Amygdala (tissue), 56 donors: ENCODE measurements at regions not wholly inside any gene's neighbourhood (a gene's known extent, or its start where the extent isn't known, plus 50 kb on each side); places are given as distances from the start of the nearest gene placed in this dataset.
"Not testable (repeated sequence)": the region's sequence is repeated elsewhere in the genome, so short reads cannot be mapped to it uniquely, and the experiment has no call there.

Experiments used
- DNase-seq, 56 donors: peaks; one replicate each; lab custom pipeline; 2025; lab: John Stamatoyannopoulos, UW

DNA sequence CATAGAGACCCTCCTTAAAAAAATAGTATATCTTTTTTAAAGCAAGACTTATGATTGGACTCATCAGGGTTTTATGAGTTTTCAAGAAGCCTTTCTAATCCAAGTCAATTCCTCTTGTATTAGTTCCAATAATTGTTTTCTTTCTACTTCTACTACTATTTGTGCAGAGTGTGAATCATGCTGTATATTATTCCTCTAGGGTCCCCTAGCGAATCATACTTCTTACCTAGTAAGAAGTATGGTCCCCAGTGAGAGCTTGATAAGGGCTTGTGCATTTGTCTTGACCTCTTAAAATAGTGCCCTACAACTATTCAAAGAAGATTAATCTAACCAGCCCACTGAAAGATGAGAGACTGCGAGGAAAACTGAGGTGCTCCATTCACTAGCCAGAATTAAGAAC, 715.7 kb upstream of the ZP4 start:
- no peak for DNase-seq

DNA sequence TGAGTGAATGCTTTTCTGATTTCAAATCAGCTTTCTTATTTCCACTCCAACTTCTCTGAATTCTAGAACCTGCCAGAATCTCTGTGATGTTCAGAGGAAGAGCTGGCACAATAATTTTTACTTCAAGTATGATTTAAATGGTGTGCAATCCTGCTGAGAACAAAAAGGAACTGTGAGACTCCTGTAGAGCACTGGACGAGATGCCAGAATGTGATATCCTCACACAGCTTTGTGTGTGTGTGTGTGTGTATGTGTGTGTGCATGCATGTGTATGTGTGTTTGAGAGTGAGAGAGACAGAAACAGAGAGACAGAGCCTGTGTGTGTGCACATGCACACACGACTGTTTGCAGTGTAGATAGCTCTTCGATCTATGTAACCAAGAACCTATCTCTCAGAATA, 713.6 kb upstream of the ZP4 start:
- no peak for DNase-seq

DNA sequence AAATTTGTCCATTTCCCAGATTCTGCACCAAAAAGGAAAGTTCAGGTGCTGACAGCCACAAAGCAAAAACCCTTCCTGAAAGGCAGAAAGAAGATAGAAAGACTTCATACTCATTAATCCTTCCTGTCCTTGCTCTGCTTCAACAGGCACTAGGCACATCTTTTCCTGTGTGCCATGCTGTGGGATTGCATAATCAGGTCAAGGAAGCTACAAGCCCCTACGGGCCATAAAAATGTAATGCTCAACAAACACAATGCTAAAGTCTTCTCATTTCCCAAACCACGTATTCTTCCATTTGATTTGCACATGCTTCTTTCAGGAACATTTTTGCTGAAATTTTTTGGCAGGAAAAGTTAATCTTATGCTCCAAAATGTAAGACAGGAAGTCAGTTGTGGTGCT, 710.9 kb upstream of the ZP4 start:
- not testable (repeated sequence) for DNase-seq

DNA sequence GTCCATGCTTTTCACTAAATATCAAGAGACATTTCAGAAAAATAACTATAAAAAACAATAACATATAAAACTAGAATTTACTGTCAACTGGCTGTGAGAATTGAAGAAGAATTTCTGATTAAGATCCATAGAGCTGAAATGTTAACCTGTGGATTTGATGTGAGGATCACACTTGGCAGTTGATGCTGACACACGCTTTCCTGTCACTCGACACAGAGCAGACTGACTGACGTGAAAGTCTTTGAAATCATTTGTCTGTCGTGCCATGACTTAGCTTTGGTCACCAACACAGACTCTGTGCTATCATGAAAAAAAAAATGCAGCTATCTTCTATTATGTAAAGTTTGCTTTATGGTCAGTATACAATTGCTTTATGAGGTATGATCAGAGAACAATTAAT, 706.0 kb upstream of the ZP4 start:
- DNase-seq = no peak

DNA sequence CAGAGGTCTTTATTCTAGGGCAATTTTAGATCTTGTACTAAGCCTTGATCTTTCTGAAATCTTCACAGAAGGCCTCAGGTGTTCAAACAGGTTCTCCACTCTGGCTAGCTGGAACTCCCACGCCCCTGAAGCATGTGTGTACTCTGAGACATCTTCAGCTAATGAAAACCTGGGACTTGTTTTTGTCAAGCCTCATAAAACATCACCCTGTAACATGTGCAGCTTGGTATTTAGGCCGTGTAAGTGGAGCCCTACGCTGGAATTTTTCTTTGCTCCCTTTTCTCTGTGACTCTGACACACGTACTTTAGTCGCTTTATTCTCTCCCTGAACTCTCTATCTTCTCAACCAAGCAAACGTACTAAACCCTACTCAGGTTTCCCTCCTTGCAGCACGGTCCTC, 701.9 kb upstream of the ZP4 start:
- DNase-seq = no peak

DNA sequence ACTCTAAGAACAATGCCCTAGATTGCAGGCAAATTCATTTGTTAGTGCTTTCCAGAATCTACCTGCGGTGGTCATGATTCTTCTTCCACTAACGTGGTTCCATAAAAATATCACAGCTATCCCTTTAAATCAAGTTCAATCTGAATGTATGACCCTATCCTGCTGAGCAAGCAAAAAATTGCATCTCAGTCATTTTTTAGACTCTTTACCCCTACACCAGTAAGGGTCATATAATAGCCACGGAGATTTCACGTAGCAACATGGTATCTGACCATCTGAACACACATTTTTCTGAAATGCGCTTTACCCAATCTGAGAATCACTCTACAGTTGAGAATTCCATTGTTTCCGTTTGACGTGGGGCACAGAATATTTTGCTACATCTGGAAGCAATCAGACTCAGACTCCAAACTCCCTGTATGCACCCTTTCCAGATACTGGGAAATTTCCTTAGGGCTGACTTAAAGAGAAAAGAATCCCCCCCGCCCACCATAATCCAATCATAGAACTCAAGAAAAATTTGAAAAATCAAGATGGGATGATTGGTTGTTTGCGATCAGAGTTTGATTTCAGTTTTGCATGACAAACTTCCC, 699.2 kb upstream of the ZP4 start:
- no peak for DNase-seq

DNA sequence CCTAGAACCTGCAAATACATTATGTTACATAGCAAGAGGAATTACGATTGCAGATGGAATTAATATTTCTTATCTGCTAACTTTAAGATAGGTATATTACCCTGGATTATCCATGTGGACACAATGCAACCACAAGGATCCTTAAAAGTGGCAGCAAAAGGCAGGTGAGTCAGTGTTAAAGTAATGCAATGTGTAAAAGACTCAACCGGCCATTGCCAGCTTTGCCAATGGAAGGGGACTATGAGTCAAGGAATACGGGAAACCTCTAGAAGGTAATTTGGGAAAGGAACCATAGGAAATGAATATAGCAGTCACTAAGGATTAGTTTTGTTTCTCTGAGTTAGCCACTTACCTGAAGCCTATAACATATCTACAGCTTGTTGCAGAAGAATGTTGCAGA, 692.1 kb upstream of the ZP4 start:
- no peak for DNase-seq

DNA sequence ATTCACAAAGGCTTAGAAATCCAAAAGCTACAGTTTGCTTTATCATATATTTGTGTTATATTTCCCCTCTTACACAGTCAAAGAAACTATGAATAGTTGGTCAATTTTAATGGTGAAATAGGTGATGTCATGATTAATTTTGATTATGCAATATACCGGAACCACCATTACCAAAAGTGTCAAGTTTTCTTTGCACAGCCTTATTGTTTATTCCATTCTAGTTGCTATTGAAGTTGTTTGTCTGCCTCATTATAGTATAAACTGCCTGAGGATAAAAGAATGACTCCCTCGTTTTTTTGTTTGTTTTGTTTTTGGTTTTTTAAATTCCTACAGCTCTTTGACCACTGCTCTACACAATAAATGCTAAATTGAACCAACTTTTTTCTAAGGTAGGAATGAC, 690.6 kb upstream of the ZP4 start:
- no peak for DNase-seq

DNA sequence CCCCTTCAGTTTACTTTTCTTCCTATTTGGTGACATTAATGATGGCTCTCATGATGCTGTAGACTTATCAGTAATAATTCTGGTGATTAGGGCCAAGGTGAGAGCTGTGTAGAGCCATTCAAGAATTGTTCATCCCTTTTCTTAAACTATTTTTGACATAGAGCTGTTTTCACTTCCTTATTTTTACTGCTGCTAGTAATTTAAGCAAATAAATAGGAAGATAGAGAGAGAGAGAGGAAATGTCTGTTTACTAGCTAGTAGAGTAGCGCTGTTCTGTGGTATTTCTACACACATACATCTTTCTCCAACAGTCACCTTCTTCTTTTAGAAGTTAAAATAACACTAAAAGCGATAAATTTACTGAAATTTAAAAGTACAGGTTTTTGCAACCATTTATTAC, 678.0 kb upstream of the ZP4 start:
- no peak for DNase-seq

DNA sequence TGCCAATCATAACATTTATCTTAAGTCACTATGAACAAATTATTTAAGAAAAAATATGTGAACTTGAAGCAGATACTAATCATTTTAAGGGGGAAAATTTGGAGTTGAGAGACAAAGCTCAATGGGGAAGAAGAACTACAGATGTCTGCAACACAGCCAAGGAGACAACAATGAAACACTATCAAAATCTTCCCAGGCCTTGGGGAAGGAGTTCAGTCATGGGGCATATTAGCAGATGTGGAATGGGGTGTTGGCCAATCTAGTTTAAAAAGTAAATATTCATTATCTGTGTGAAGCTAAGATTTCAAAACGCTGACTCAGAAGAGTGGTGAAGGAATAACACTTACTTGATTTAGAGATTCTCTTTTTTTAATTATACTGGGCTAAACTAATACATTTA, 671.6 kb upstream of the ZP4 start:
- no peak for DNase-seq

DNA sequence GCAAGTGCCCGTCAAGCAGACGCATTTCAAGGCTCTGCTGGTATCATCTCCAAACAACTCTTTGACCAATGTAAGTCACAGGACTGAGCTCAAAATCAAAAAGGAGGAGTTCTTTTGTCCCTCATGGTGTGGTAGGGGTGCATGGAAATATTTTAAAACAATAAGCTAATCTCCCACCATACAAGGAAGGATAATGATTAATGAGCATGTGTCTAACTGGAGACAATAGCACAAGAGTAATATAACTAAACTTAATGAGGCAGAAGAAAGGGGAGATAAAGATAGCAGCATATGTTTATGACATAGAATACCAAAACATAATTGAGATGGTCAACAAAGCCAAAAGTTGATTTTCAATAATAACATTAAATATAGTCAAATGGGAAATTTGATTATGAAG, 668.0 kb upstream of the ZP4 start:
- no peak for DNase-seq

DNA sequence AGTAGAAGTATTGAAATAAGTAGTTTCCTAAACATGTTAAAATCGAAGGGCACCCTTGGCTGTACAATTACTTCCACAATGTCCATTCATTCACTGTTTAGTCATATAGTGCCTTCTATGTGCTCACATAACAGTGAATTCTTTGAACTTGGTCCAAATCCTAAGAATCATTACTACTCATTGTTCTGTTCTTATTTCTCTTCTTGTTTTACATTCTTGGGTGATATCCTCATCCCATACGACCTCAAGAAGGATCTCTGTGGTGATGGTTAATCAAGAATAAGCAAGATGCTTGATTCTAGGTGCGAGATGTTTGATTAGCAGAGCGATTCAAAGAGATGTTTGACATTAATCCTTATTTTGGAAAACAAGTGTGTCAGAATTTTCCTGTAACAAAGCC, 667.4 kb upstream of the ZP4 start:
- no peak for DNase-seq

DNA sequence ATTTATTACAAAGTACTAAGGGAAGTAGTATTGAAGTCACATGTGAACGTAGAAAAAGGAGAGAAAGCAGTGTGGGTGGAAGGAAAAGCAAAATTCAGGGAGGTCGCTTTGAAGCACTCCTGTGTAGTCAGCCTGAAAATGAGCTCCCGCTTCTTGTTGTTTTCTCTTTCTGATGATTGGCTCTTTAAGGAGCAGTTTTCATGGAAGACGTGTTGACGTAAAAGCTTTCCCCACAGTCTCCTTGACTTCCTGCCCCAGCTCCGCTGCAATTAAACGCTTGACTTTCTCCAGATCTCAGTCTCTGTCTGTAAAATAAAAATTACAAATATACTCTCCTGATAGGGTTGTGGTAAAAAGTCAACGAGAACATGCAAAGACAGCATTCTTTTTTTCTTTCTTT, 661.5 kb upstream of the ZP4 start:
- DNase-seq = no peak

DNA sequence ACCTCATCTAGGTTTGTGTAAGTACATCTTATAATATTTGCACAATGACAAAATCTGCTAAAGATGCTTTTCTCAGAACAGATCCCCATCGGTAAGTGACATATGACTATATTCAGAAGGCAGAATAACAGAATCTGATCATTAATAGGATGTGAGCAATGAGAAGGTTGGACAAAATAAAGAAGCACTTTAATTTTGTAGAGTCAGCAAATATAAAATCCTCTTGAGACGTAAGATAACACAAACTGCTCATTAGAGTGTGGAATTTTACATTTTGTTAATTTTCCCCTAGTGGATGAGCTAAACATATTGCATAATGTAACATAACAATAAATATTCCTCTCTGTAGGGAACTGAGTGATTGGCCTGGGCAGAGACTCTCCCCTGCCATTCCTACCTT, 658.4 kb upstream of the ZP4 start:
- DNase-seq = no peak

DNA sequence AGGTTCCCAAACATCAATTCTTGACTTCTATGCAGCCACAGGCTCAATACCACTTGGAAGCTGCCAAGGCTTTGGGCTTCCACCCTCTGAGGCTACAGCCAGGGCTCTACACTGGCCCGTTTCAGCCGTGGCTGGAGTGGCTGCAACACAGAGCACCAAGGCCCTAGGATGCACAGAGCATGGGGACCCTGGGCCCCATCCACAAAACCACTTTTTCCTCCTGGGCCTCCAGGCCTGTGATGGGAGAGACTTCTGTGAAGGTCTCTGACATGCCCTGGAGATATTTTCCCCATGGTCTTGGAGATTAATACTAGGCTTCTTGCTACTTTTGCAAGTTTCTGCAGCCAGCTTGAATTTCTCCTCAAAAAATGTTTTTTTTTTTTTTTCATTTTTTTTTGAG, 655.4 kb upstream of the ZP4 start:
- no peak for DNase-seq

DNA sequence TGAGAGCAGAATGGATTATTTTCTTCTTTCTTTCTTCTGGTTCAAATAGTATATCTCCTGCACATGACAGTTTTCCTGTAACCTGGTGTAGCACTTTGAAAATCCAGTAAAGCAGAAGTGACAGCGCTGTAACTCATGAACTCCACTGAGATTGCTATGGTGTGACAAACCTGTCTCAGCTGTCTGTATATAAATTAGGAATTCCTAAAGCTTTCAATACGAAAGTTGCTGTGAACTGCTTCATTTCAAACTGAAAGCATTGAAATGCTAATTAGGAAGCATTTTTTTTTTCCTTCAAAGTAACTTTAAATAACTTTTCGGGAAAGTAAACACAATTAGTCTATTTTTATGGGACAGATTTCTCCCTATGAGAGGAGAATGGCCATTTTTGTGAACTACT, 646.9 kb upstream of the ZP4 start:
- DNase-seq = no peak

DNA sequence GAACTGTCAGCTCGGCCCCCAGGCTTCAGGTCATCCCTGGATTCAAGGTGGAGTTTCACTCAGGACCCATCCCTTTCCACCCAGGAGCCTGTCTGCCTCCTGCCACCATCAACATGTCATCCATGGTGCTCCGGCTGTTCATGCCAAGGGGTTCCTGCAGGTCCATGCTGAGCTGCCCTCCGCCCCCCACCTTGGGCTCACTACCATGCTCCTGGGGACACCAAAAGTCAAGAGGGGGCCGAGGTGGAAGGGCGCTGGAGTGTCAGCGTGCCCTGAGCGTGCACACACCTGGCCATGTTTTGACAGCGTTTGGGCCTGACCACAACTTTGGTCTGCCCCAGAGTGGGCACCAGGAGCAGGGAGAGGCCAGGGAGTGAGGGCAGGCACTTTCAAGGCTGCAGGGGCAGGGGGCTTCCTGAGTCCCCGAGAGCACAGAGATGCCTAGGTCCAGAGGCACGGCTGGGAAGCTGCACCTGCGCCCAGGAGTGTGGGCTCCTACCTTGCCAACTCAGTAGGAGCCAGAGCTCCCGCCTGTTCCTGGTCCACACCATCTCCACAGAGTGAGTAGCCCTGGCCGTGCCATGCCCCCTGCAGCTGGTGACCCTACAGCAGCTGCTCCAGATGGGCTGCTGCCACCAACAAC, 639.6 kb upstream of the ZP4 start:
- DNase-seq = no peak

DNA sequence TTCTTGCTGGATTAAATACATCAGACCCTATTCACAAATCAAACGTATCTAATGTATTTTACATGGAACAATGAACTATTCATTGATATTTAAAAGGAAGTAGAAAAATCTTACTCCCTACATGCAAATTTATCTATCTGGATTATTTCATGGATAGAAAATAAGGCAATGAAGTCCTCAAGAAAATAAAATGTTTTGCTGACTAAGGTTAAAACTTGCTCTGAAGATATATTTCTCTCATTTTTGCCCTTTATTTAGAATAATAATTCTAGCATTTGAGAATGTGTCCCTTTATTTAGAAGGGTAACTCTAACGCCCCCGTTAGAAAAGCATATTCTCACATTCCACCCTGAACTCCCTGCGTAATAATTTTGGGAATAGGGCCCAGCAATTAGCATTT, 627.0 kb upstream of the ZP4 start:
- no peak for DNase-seq

DNA sequence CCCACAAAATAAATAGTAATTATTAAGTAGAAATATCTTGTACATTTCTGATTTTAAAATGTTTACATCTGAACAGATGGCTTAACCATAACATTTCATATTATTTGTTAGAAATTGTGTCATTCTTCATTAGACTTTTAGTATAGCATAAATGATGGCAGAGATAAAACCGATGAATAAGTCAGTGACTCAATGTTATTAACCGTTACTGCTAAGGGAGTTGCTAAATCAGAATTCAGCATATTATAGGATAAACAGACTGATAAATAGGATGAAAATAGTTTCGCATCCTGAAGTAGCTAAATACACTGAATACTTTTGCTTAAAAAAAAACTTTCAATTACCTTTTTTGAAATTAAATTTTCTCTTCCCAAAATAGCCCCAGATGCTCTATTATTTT, 610.6 kb upstream of the ZP4 start:
- no peak for DNase-seq

DNA sequence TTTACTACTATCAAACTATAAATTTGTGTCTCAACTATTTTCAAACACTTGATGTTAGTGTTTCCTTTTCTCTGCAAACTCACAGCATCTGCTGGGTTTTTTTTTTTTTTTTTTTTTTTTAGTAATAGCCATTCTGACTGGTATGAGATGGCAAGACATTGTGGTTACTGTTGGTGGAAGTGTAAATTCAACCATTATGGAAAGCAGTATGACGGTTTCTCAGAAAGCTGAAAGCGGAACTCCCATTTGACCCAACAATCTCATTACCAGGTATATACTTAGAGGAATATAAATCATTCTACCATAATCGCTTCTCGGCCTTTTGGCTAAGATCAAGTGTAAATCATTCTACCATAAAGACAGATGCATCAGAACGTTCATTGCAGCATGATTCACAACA, 608.3 kb upstream of the ZP4 start:
- no peak for DNase-seq

DNA sequence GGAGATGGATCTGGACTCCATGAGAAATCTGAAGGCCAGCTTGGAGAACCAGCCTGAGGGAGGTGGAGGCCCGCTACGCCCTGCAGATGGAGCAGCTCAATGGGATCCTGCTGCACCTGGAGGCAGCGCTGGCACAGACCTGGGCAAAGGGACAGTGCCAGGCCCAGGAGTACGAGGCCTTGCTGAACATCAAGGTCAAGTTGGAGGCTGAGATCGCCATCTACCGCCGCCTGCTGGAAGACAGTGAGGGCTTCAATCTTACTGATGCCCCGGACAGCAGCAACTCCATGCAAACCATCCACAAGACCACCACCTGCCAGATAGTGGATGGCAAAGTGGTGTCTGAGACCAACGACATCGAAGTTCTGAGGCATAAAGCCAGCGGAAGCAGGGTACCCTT, 601.5 kb upstream of the ZP4 start:
- no peak for DNase-seq

DNA sequence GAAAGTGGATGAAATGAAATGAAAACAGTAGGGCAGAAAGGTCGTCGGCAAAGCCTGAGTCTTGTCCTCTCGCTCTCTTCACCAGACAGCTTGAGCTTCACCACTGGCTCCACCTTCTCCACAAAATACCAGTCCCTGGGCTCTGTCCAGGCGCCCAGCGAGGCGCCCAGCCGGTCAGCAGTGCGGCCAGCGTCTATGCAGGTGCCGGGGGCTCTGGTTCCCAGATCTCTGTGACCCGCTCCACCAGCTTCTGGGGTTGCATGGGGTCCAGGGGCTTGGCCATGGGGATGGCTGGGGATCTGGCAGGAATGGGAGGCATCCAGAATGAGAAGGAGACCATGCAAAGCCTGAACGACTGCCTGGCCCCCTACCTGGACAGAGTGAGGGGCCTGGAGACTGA, 600.5 kb upstream of the ZP4 start:
- no peak for DNase-seq

DNA sequence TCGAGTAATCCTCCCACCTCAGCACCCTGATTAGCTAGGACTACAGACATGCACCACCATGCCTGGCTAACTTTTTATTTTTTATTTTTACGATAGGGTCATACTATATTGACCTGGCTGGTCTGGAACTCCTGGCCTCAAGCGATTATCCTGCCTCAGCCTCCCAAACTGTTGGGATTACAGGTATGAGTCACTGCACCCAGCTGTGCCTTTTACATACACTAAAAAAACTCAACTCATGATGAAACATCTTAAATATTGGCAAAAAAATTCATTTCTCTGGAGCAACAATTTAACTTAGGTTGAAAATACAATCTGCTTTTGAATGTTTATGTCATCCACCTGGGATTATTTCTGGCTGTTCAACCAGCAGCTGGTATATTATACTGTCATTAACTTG, 598.3 kb upstream of the ZP4 start:
- no peak for DNase-seq
